ENCODE measurements at regions not wholly inside any gene's neighbourhood (a gene's known extent, or its start where the extent isn't known, plus 50 kb on each side); places are given as distances from the start of the nearest gene placed in this dataset.

GRCh38 chr11:86152006-86152862 is 83.3 kb upstream of the PICALM start:
- TF ChIP-seq EP300 (IDR thresholded peaks at IDR 0.05): no peak
- no peak for TF ChIP-seq POLR2A (IDR thresholded peaks at IDR 0.05)
- no peak for TF ChIP-seq CTCF (IDR thresholded peaks at IDR 0.05)
- TF ChIP-seq POLR2AphosphoS5 (IDR thresholded peaks at IDR 0.05): no peak
- peak in 1 of 2 donors; percentile 30 for DNase-seq
- Histone ChIP-seq H3K4me3 (no peak overlapping the region), H3K27ac (peak overlapping the region in 4 of 5 donors; percentile 16 to 69 (median 53)), H3K27me3 (no peaks in the 10 kb centered on the region), H3K4me1 (peaks cover 7 to 46% (median 28%) of the 10 kb centered on the region in 4 donors), H3K36me3 (no peaks in the 10 kb centered on the region), H3K9me3 (no peaks in the 10 kb centered on the region)
- intact Hi-C loops (cut with DNase I; ENCODE audit: low total_unique reads): no loop called here
- WGBS, 5 donors: 43 to 62% (median 53%) methylated on average over 2 of the region's 2 CpGs

GRCh38 chr11:86151174-86152005 is 82.5 kb upstream of the PICALM start:
- DNase-seq: peak in 1 of 2 donors; percentile 52
- intact Hi-C loops (cut with DNase I; ENCODE audit: low total_unique reads): no loop called here
- H3K4me1 ChIP-seq: peaks cover 7 to 44% (median 28%) of the 10 kb centered on the region in 4 donors
- no peaks in the 10 kb centered on the region for H3K27me3 ChIP-seq
- H3K4me3 ChIP-seq: no peak overlapping the region
- 18 to 24% (median 22%) methylated on average over 1 to 3 of the region's 3 CpGs for WGBS, 5 donors
- no peaks in the 10 kb centered on the region for H3K36me3 ChIP-seq
- H3K27ac ChIP-seq: peak overlapping the region; percentile 7 to 69 (median 38)
- TF ChIP-seq POLR2AphosphoS5 (IDR thresholded peaks at IDR 0.05) (peak in 1 of 3 donors; percentile 5), CTCF (IDR thresholded peaks at IDR 0.05) (no peak), POLR2A (IDR thresholded peaks at IDR 0.05) (no peak)
- no peaks in the 10 kb centered on the region for H3K9me3 ChIP-seq

GRCh38 chr11:86150847-86151173 is 81.9 kb upstream of the PICALM start:
- H3K36me3 ChIP-seq: no peaks in the 10 kb centered on the region
- TF ChIP-seq POLR2AphosphoS5 (IDR thresholded peaks at IDR 0.05): no peak
- TF ChIP-seq EP300 (IDR thresholded peaks at IDR 0.05): no peak
- no peak for TF ChIP-seq CTCF (IDR thresholded peaks at IDR 0.05)
- TF ChIP-seq POLR2A (IDR thresholded peaks at IDR 0.05): no peak
- intact Hi-C loops (cut with DNase I; ENCODE audit: low total_unique reads): no loop called here
- peaks cover 7 to 41% (median 30%) of the 10 kb centered on the region in 4 donors for H3K4me1 ChIP-seq
- 70 to 85% (median 84%) methylated on average over 2 of the region's 2 CpGs for WGBS, 5 donors
- peak overlapping the region; percentile 7 to 69 (median 38) for H3K27ac ChIP-seq
- H3K27me3 ChIP-seq: no peaks in the 10 kb centered on the region
- no peaks in the 10 kb centered on the region for H3K9me3 ChIP-seq
- no peak overlapping the region for H3K4me3 ChIP-seq
- DNase-seq: no peak

- H3K4me1 ChIP-seq: peaks cover 7 to 51% (median 33%) of the 10 kb centered on the region in 4 donors
- intact Hi-C loops (cut with DNase I; ENCODE audit: low total_unique reads): no loop called here
- DNase-seq: no peak
- no peak for TF ChIP-seq CTCF (IDR thresholded peaks at IDR 0.05)
- TF ChIP-seq POLR2AphosphoS5 (IDR thresholded peaks at IDR 0.05): no peak
- no peak for TF ChIP-seq POLR2A (IDR thresholded peaks at IDR 0.05)
- TF ChIP-seq EP300 (IDR thresholded peaks at IDR 0.05): no peak
- no peaks in the 10 kb centered on the region for H3K36me3 ChIP-seq
- no peaks in the 10 kb centered on the region for H3K9me3 ChIP-seq
- H3K27ac ChIP-seq: peak overlapping the region in 1 of 5 donors; percentile 11
- 60 to 83% (median 76%) methylated on average over 2 of the region's 2 CpGs for WGBS, 5 donors
- no peak overlapping the region for H3K4me3 ChIP-seq
- no peaks in the 10 kb centered on the region for H3K27me3 ChIP-seq
Observed at GRCh38 chr11:86149792-86150191, 80.9 kb upstream of the PICALM start.

Measured in stomach (tissue), 8 donors.